Ishikawa (cell line): ENCODE measurements at regions not wholly inside any gene's neighbourhood (a gene's known extent, or its start where the extent isn't known, plus 50 kb on each side); places are given as distances from the start of the nearest gene placed in this dataset.

ENCODE experiments used
- CEBPB ChIP-seq: IDR thresholded peaks from 2 replicates; pipeline ENCODE4 v1.6.1; 2012
- CREB1 ChIP-seq: IDR thresholded peaks from 2 replicates; pipeline ENCODE4 v1.6.1; 2012; ENCODE audit warnings: low read depth
- EGR1 ChIP-seq: IDR thresholded peaks from 2 replicates; pipeline ENCODE4 v1.6.1; 2012
- EP300 ChIP-seq: IDR thresholded peaks from 2 replicates; pipeline ENCODE4 v1.6.1; 2012; ENCODE audit warnings: borderline replicate concordance
- FOXM1 ChIP-seq: IDR thresholded peaks from 2 replicates; pipeline ENCODE4 v1.6.1; 2012; ENCODE audit warnings: low read depth, borderline replicate concordance
- RAD21 ChIP-seq: IDR thresholded peaks from 2 replicates; pipeline ENCODE4 v1.6.1; 2012; ENCODE audit warnings: low read depth
- TAF1 ChIP-seq: IDR thresholded peaks from 2 replicates; pipeline ENCODE4 v1.6.1; 2012; ENCODE audit warnings: low read depth, mild to moderate bottlenecking
- TCF12 ChIP-seq: IDR thresholded peaks from 2 replicates; pipeline ENCODE4 v1.6.1; 2012; ENCODE audit warnings: low read depth
- YY1 ChIP-seq: IDR thresholded peaks from 2 replicates; pipeline ENCODE4 v1.6.1; 2012; ENCODE audit warnings: low read depth
- TF ChIP-seq, protein P1 (sequence below): IDR thresholded peaks from 2 replicates; pipeline ENCODE4 v1.6.1; 2012; ENCODE audit warnings: low read depth, mild to moderate bottlenecking
- TF ChIP-seq, protein P2 (sequence below): IDR thresholded peaks from 2 replicates; pipeline ENCODE4 v1.6.1; 2012

DNA sequence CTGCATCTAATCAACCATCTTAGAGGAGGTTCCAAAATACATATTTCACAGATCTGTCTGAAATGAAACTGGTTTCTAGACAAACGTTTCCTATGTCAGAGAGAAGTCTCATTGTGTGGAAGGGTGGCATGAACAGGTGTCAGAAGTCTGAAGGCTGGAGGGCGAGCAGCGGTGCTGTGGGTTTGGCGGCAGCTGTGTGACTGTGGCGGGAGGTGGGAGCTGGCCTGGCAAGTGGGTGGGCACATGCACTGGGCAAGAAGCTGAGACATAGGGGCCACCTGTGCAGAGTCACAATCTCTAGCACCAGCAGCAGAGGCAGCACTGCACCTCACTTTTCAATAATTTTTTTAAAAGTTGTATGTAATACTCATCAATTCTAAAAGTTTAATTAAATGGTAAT lies 346.3 kb downstream of the DSC3 start:
- TF ChIP-seq, protein P1, sequence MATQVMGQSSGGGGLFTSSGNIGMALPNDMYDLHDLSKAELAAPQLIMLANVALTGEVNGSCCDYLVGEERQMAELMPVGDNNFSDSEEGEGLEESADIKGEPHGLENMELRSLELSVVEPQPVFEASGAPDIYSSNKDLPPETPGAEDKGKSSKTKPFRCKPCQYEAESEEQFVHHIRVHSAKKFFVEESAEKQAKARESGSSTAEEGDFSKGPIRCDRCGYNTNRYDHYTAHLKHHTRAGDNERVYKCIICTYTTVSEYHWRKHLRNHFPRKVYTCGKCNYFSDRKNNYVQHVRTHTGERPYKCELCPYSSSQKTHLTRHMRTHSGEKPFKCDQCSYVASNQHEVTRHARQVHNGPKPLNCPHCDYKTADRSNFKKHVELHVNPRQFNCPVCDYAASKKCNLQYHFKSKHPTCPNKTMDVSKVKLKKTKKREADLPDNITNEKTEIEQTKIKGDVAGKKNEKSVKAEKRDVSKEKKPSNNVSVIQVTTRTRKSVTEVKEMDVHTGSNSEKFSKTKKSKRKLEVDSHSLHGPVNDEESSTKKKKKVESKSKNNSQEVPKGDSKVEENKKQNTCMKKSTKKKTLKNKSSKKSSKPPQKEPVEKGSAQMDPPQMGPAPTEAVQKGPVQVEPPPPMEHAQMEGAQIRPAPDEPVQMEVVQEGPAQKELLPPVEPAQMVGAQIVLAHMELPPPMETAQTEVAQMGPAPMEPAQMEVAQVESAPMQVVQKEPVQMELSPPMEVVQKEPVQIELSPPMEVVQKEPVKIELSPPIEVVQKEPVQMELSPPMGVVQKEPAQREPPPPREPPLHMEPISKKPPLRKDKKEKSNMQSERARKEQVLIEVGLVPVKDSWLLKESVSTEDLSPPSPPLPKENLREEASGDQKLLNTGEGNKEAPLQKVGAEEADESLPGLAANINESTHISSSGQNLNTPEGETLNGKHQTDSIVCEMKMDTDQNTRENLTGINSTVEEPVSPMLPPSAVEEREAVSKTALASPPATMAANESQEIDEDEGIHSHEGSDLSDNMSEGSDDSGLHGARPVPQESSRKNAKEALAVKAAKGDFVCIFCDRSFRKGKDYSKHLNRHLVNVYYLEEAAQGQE = no peak
- no peak for TF ChIP-seq RAD21
- TF ChIP-seq TCF12 = no peak
- no peak for TF ChIP-seq EP300
- TF ChIP-seq TAF1 = no peak
- no peak for TF ChIP-seq EGR1
- TF ChIP-seq, protein P2, sequence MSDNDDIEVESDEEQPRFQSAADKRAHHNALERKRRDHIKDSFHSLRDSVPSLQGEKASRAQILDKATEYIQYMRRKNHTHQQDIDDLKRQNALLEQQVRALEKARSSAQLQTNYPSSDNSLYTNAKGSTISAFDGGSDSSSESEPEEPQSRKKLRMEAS = no peak
- no peak for TF ChIP-seq CREB1
- TF ChIP-seq YY1 = no peak
- TF ChIP-seq FOXM1 = no peak
- no peak for TF ChIP-seq CEBPB
